ENCODE measurements at regions not wholly inside any gene's neighbourhood (a gene's known extent, or its start where the extent isn't known, plus 50 kb on each side); places are given as distances from the start of the nearest gene placed in this dataset.

GRCh38 chr3:182349051-182349450, 444.3 kb upstream of the ATP11B start:
- TF ChIP-seq CTCF (IDR thresholded peaks at IDR 0.05), result no peak
- TF ChIP-seq POLR2A (IDR thresholded peaks at IDR 0.05), result no peak

All from body of pancreas (tissue), 4 donors.